Heart right ventricle (tissue), 16 donors: ENCODE measurements at regions not wholly inside any gene's neighbourhood (a gene's known extent, or its start where the extent isn't known, plus 50 kb on each side); places are given as distances from the start of the nearest gene placed in this dataset.
A peak's percentile ranks its signal among the peaks of the same experiment; 100 is the strongest.

ENCODE experiments used
- ATAC-seq, 8 donors: fragments of 200-7000 bp; cut with Tn5 transposase; one replicate each; pipeline ENCODE4 v1.9.1; 2020; ENCODE audit warnings: mild to moderate bottlenecking in 8 of 8, moderate library complexity in 8 of 8, moderate number of reproducible peaks in 1 of 8
- DNase-seq, 2 donors: peaks; one replicate each; pipeline ENCODE4 v3.0.0-alpha.2; 2020
- H3K27ac ChIP-seq, 10 donors: fragments of 200-600 bp; sonication (generic) in 2 of 10; one replicate each; pipeline versions ENCODE4 v1.5.0 to v1.8.0; 2020 to 2022; ENCODE audit warnings: mild to moderate bottlenecking in 3 of 10
- H3K27me3 ChIP-seq, 7 donors: fragments of 200-600 bp; one replicate each; pipeline ENCODE4 v1.8.0; 2021 to 2022; ENCODE audit warnings: mild to moderate bottlenecking in 2 of 7
- H3K36me3 ChIP-seq, 9 donors: fragments of 200-600 bp; sonication (generic) in 1 of 9; one replicate each; pipeline versions ENCODE4 v1.5.0 to v1.8.0; 2020 to 2022; ENCODE audit warnings: mild to moderate bottlenecking in 2 of 9
- H3K4me1 ChIP-seq, 9 donors: fragments of 200-600 bp; sonication (generic) in 1 of 9; one replicate each; pipeline versions ENCODE4 v1.5.0 to v1.8.0; 2020 to 2022; ENCODE audit warnings: mild to moderate bottlenecking in 4 of 9
- H3K4me3 ChIP-seq, 10 donors: fragments of 200-600 bp; sonication (generic) in 2 of 10; one replicate each; pipeline versions ENCODE4 v1.5.0 to v1.8.0; 2020 to 2022; ENCODE audit warnings: mild to moderate bottlenecking in 7 of 10, moderate library complexity in 2 of 10
- H3K9me3 ChIP-seq, 11 donors: fragments of 200-600 bp in 10 of 11; sonication (generic) in 2 of 11; one replicate each; pipeline versions ENCODE4 v1.5.0 to v1.8.0; 2013 to 2022; ENCODE audit warnings: mild to moderate bottlenecking in 2 of 11, control low read depth in 1 of 11, moderate library complexity in 1 of 11
- CTCF ChIP-seq, 9 donors: fragments of 200-600 bp; sonication (generic) in 2 of 9; IDR thresholded peaks; one replicate each; pipeline versions ENCODE4 v1.5.0 to v1.8.0; 2021 to 2022; ENCODE audit warnings: antibody characterized with exemption in 9 of 9, mild to moderate bottlenecking in 5 of 9, moderate library complexity in 1 of 9
- WGBS, 2 donors: extraction: QIAGEN DNeasy Blood & Tissue Kit; methylation state at CpG; one replicate each; pipeline ENCODE4 v1.1.7; 2013; ENCODE audit warnings: inconsistent platforms in 1 of 2; 5-methylcytosine and 5-hydroxymethylcytosine counted together
- intact Hi-C, 10 donors: fragments of 100-400 bp; cut with DNase I; formaldehyde crosslinking; loops; one replicate each; pipeline versions ENCODE4 v1.11.1 to v1.14.2; 2022
- donor health status: Arrhythmogenic right ventricular cardiomyopathy.
- donor health status: ischemic (EF 13 %, LVEDD 7.1; RV severe dilation, severe dysfunction).
- donor health status: healthy with polysubstance abuse.
- donor health status: DM: no; HTN: yes; CAD: no.
- donor health status: DM: no; HTN: no; CAD: no.
- donor health status: ischemic (EF 25% LVEDD 6.9; RV normal size, moderate dysfunction).
- donor health status: ischemic (EF 25% LVEDD 5.7; RV mildly dilated, moderate dysfunction).
- donor health status: healthy.
- donor health status: DM: yes; HTN: yes; CAD: no.
- donor health status: Ischemic cardiomyopathy.
- donor health status: ischemic (EF 35%, LVEDD 5.7; RV mildly dilated, moderate dysfunction).
- donor health status: nonischemic (EF 11% LVEDD 7.7; RV severe dilation, severe dysfunction).
- donor health status: DM: yes; HTN: yes; CAD: no.
- donor health status: PGD.
- donor health status: ischemic (EF 29% LVEDD 5.4; RV normal size, mild dysfunction).
- donor health status: nonischemic (EF 23%, LVEDD 6.1; RV moderate dilation, normal function).

GRCh38 chr5:72623323-72623722 is 116.1 kb upstream of the ZNF366 start:
- H3K36me3 ChIP-seq, result no peaks in the 10 kb centered on the region
- no peaks in the 10 kb centered on the region for H3K9me3 ChIP-seq
- ATAC-seq (no peak), DNase-seq (no peak)
- no peak for TF ChIP-seq CTCF (IDR thresholded peaks at IDR 0.05)
- H3K4me3 ChIP-seq, result no peak overlapping the region
- no peaks in the 10 kb centered on the region for H3K27me3 ChIP-seq
- WGBS, 2 donors, result 85 to 86% methylated on average over 6 of the region's 6 CpGs
- intact Hi-C loops, result no loop called here
- H3K27ac ChIP-seq, result no peak overlapping the region
- H3K4me1 ChIP-seq, result peaks cover 0 to 27% (median 0%) of the 10 kb centered on the region in 9 donors

GRCh38 chr5:72622170-72622760 is 115.1 kb upstream of the ZNF366 start:
- Histone ChIP-seq H3K27me3 (no peaks in the 10 kb centered on the region), H3K4me3 (no peak overlapping the region), H3K36me3 (no peaks in the 10 kb centered on the region), H3K27ac (no peak overlapping the region), H3K4me1 (peaks cover 0 to 27% (median 0%) of the 10 kb centered on the region in 9 donors), H3K9me3 (no peaks in the 10 kb centered on the region)
- no peak for TF ChIP-seq CTCF (IDR thresholded peaks at IDR 0.05)
- ATAC-seq, result peak in 3 of 8 donors; percentile 44 to 55 (median 47)
- intact Hi-C loops, result no loop called here
- 63 to 72% methylated on average over 5 of the region's 5 CpGs for WGBS, 2 donors
- no peak for DNase-seq

GRCh38 chr5:72621576-72621975 is 114.4 kb upstream of the ZNF366 start:
- ATAC-seq, result no peak
- peaks cover 0 to 27% (median 0%) of the 10 kb centered on the region in 9 donors for H3K4me1 ChIP-seq

GRCh38 chr5:72619677-72620076 is 112.5 kb upstream of the ZNF366 start:
- H3K27ac ChIP-seq, result no peak overlapping the region
- DNase-seq (no peak), ATAC-seq (no peak)
- no peak overlapping the region for H3K4me3 ChIP-seq
- H3K4me1 ChIP-seq, result peaks cover 0 to 19% (median 0%) of the 10 kb centered on the region in 9 donors
- no peaks in the 10 kb centered on the region for H3K36me3 ChIP-seq
- TF ChIP-seq CTCF (IDR thresholded peaks at IDR 0.05), result no peak
- WGBS, 2 donors, result 71 to 72% methylated on average over 1 of the region's 1 CpG
- no peaks in the 10 kb centered on the region for H3K27me3 ChIP-seq
- no peaks in the 10 kb centered on the region for H3K9me3 ChIP-seq
- intact Hi-C loops, result loop anchor here in 2 of 10 donors (10.0 kb wide), 2 partner anchors 195 to 225 kb away; partner anchors contain the start of gene TNPO1 (in 1 of the 2)

More at GRCh38 chr5:72621576-72621975, 114.4 kb upstream of the ZNF366 start:
- WGBS, 2 donors, result 90 to 100% methylated on average over 1 of the region's 1 CpG
- Histone ChIP-seq H3K27ac (no peak overlapping the region), H3K36me3 (no peaks in the 10 kb centered on the region), H3K4me3 (no peak overlapping the region), H3K27me3 (no peaks in the 10 kb centered on the region), H3K9me3 (no peaks in the 10 kb centered on the region)
- intact Hi-C loops, result no loop called here
- DNase-seq, result no peak
- no peak for TF ChIP-seq CTCF (IDR thresholded peaks at IDR 0.05)
